Liver (tissue), 8 donors: ENCODE measurements at regions not wholly inside any gene's neighbourhood (a gene's known extent, or its start where the extent isn't known, plus 50 kb on each side); places are given as distances from the start of the nearest gene placed in this dataset.

Experiments
- DNase-seq: peaks from one replicate; pipeline ENCODE4 v3.0.0-alpha.2; 2017; ENCODE audit warnings: low spot score
- H3K27ac ChIP-seq, 2 donors: one replicate each; pipeline ENCODE4 v1.7.0; 2013; ENCODE audit warnings: inconsistent platforms in 2 of 2, low read length in 2 of 2, control low read depth in 1 of 2, low read depth in 1 of 2, mild to moderate bottlenecking in 1 of 2
- H3K27me3 ChIP-seq, 4 donors: one replicate each; pipeline versions ENCODE4 v1.6.1 to v1.7.0; 2013; ENCODE audit warnings: low read length in 3 of 4, inconsistent platforms in 1 of 4, mild to moderate bottlenecking in 1 of 4, moderate library complexity in 1 of 4; ENCODE audit not compliant: control insufficient read depth in 4 of 4, insufficient read depth in 4 of 4
- H3K36me3 ChIP-seq, 4 donors: one replicate each; pipeline versions ENCODE4 v1.6.1 to v1.7.0; 2013; ENCODE audit warnings: low read length in 3 of 4, mild to moderate bottlenecking in 3 of 4, low read depth in 1 of 4, moderate library complexity in 1 of 4; ENCODE audit not compliant: control insufficient read depth in 4 of 4, insufficient read depth in 3 of 4
- H3K4me1 ChIP-seq, 4 donors: one replicate each; pipeline versions ENCODE4 v1.6.1 to v1.7.0; 2013; ENCODE audit warnings: low read length in 3 of 4, mild to moderate bottlenecking in 3 of 4, moderate library complexity in 1 of 4; ENCODE audit not compliant: control insufficient read depth in 4 of 4, insufficient read depth in 4 of 4
- H3K4me3 ChIP-seq, 3 donors: one replicate each; pipeline versions ENCODE4 v1.6.1 to v1.7.0; 2013; ENCODE audit warnings: low read length in 3 of 3, control low read depth in 1 of 3, low read depth in 1 of 3, mild to moderate bottlenecking in 1 of 3
- H3K9ac ChIP-seq, 2 donors: one replicate each; pipeline ENCODE4 v1.7.0; 2013; ENCODE audit warnings: low read length in 2 of 2, mild to moderate bottlenecking in 2 of 2, moderate library complexity in 2 of 2, control low read depth in 1 of 2, low read depth in 1 of 2
- H3K9me3 ChIP-seq, 4 donors: one replicate each; pipeline versions ENCODE4 v1.6.1 to v1.7.0; 2013; ENCODE audit warnings: low read length in 3 of 4; ENCODE audit not compliant: control insufficient read depth in 4 of 4
- EGR1 ChIP-seq, 2 donors: IDR thresholded peaks; 2 replicates each; pipeline ENCODE4 v1.6.1; 2016 to 2018; ENCODE audit warnings: antibody characterized with exemption in 2 of 2, low read depth in 2 of 2
- FOXA1 ChIP-seq: IDR thresholded peaks from 2 replicates; pipeline ENCODE4 v1.6.1; 2016; ENCODE audit warnings: antibody characterized with exemption
- FOXA2 ChIP-seq: IDR thresholded peaks from 2 replicates; pipeline ENCODE4 v1.6.1; 2016; ENCODE audit warnings: antibody characterized with exemption
- GABPA ChIP-seq, 2 donors: IDR thresholded peaks in 1 of 2; conservative IDR thresholded peaks in 1 of 2; 2 replicates each; pipeline ENCODE4 v1.6.1; 2016; ENCODE audit warnings: antibody characterized with exemption in 2 of 2, mild to moderate bottlenecking in 1 of 2, moderate library complexity in 1 of 2
- HNF4A ChIP-seq, 2 donors: conservative IDR thresholded peaks; 2 replicates each; pipeline ENCODE4 v1.6.1; 2016; ENCODE audit warnings: antibody characterized with exemption in 2 of 2, mild to moderate bottlenecking in 2 of 2
- HNF4G ChIP-seq: IDR thresholded peaks from 2 replicates; pipeline ENCODE4 v1.6.1; 2016; ENCODE audit warnings: antibody characterized with exemption
- JUND ChIP-seq, 2 donors: IDR thresholded peaks; 2 replicates each; pipeline ENCODE4 v1.6.1; 2016; ENCODE audit warnings: antibody characterized with exemption in 2 of 2
- NR2F2 ChIP-seq: IDR thresholded peaks from 2 replicates; pipeline ENCODE4 v1.6.1; 2016; ENCODE audit warnings: antibody characterized with exemption
- RAD21 ChIP-seq, 2 donors: IDR thresholded peaks; 2 replicates each; pipeline ENCODE4 v1.6.1; 2016; ENCODE audit warnings: antibody characterized with exemption in 2 of 2, mild to moderate bottlenecking in 2 of 2
- RXRA ChIP-seq, 2 donors: IDR thresholded peaks; 2 replicates each; pipeline ENCODE4 v1.6.1; 2017 to 2018; ENCODE audit warnings: antibody characterized with exemption in 2 of 2, mild to moderate bottlenecking in 1 of 2
- SP1 ChIP-seq: IDR thresholded peaks from 2 replicates; pipeline ENCODE4 v1.6.1; 2018; ENCODE audit warnings: antibody characterized with exemption, mild to moderate bottlenecking
- TAF1 ChIP-seq: conservative IDR thresholded peaks from 2 replicates; pipeline ENCODE4 v1.6.1; 2016; ENCODE audit warnings: antibody characterized with exemption, mild to moderate bottlenecking
- YY1 ChIP-seq: IDR thresholded peaks from 2 replicates; pipeline ENCODE4 v1.6.1; 2016; ENCODE audit warnings: antibody characterized with exemption, mild to moderate bottlenecking
- WGBS: extraction: QIAGEN DNeasy Blood & Tissue Kit; methylation state at CpG from one replicate; pipeline ENCODE4 v1.1.7; 2013; 5-methylcytosine and 5-hydroxymethylcytosine counted together
- TF ChIP-seq, protein P1 (sequence below): fragments of 150-350 bp; IDR thresholded peaks from 2 replicates; pipeline ENCODE4 v1.5.1; 2017; ENCODE audit warnings: improper control_type of control experiment, low read depth, low read length; ENCODE audit not compliant: missing input control
- TF ChIP-seq, protein P2 (sequence below): IDR thresholded peaks from 2 replicates; pipeline ENCODE4 v1.6.1; 2016; ENCODE audit warnings: antibody characterized with exemption
- TF ChIP-seq, protein P3 (sequence below): IDR thresholded peaks from 2 replicates; pipeline ENCODE4 v1.6.1; 2016; ENCODE audit warnings: antibody characterized with exemption, mild to moderate bottlenecking
- TF ChIP-seq, protein P4 (sequence below): IDR thresholded peaks from 2 replicates; pipeline ENCODE4 v1.6.1; 2016; ENCODE audit warnings: antibody characterized with exemption
- TF ChIP-seq, protein P5 (sequence below): IDR thresholded peaks from 2 replicates; pipeline ENCODE4 v1.6.1; 2016; ENCODE audit warnings: antibody characterized with exemption
- donor health status: healthy.
- donor health status: healthy.
- donor health status: healthy.
- donor health status: healthy.
- donor health status: healthy.

DNA sequence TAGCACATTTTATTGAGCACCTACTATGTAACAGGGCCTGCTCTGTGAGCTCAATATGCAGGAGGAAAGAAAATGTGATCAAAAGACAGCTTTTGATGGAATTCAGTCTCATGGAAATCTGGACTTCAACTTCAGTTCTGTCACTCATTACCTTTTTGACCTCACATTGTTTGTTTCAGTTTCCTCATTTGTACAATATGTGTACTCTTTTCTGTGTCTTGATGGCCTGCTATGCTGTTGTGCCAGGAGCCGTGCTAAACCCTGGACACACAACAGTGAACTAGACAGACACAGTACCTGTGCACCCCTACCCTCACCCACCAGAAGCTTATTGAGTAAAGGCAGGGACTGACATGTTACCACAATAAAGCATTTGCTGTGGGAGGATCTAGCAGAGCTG, 162.9 kb upstream of the FGGY start:
- Histone ChIP-seq H3K4me3 (no peak overlapping the region), H3K27ac (no peak overlapping the region), H3K36me3 (no peaks in the 10 kb centered on the region), H3K27me3 (no peaks in the 10 kb centered on the region), H3K4me1 (peaks cover 2 to 22% (median 7%) of the 10 kb centered on the region in 4 donors), H3K9me3 (no peaks in the 10 kb centered on the region), H3K9ac (no peak overlapping the region)
- TF ChIP-seq HNF4G: peak; percentile 17
- TF ChIP-seq, protein P1, sequence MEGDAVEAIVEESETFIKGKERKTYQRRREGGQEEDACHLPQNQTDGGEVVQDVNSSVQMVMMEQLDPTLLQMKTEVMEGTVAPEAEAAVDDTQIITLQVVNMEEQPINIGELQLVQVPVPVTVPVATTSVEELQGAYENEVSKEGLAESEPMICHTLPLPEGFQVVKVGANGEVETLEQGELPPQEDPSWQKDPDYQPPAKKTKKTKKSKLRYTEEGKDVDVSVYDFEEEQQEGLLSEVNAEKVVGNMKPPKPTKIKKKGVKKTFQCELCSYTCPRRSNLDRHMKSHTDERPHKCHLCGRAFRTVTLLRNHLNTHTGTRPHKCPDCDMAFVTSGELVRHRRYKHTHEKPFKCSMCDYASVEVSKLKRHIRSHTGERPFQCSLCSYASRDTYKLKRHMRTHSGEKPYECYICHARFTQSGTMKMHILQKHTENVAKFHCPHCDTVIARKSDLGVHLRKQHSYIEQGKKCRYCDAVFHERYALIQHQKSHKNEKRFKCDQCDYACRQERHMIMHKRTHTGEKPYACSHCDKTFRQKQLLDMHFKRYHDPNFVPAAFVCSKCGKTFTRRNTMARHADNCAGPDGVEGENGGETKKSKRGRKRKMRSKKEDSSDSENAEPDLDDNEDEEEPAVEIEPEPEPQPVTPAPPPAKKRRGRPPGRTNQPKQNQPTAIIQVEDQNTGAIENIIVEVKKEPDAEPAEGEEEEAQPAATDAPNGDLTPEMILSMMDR: no peak
- TF ChIP-seq, protein P2, sequence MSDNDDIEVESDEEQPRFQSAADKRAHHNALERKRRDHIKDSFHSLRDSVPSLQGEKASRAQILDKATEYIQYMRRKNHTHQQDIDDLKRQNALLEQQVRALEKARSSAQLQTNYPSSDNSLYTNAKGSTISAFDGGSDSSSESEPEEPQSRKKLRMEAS: no peak
- no peak for TF ChIP-seq GABPA (IDR thresholded peaks at IDR 0.05 in 1 of 2, conservative IDR thresholded peaks at IDR 0.05 in 1 of 2)
- TF ChIP-seq FOXA1: no peak
- TF ChIP-seq YY1: no peak
- no peak for TF ChIP-seq JUND (IDR thresholded peaks at IDR 0.05)
- no peak for TF ChIP-seq NR2F2
- peak; percentile 35 to 48 for TF ChIP-seq RXRA (IDR thresholded peaks at IDR 0.05)
- TF ChIP-seq EGR1 (IDR thresholded peaks at IDR 0.05; ENCODE audit: low read depth in 2 of 2): no peak
- no peak for TF ChIP-seq TAF1
- TF ChIP-seq SP1: peak; percentile 41
- TF ChIP-seq RAD21 (IDR thresholded peaks at IDR 0.05): peak; percentile 7 to 47
- TF ChIP-seq, protein P3, sequence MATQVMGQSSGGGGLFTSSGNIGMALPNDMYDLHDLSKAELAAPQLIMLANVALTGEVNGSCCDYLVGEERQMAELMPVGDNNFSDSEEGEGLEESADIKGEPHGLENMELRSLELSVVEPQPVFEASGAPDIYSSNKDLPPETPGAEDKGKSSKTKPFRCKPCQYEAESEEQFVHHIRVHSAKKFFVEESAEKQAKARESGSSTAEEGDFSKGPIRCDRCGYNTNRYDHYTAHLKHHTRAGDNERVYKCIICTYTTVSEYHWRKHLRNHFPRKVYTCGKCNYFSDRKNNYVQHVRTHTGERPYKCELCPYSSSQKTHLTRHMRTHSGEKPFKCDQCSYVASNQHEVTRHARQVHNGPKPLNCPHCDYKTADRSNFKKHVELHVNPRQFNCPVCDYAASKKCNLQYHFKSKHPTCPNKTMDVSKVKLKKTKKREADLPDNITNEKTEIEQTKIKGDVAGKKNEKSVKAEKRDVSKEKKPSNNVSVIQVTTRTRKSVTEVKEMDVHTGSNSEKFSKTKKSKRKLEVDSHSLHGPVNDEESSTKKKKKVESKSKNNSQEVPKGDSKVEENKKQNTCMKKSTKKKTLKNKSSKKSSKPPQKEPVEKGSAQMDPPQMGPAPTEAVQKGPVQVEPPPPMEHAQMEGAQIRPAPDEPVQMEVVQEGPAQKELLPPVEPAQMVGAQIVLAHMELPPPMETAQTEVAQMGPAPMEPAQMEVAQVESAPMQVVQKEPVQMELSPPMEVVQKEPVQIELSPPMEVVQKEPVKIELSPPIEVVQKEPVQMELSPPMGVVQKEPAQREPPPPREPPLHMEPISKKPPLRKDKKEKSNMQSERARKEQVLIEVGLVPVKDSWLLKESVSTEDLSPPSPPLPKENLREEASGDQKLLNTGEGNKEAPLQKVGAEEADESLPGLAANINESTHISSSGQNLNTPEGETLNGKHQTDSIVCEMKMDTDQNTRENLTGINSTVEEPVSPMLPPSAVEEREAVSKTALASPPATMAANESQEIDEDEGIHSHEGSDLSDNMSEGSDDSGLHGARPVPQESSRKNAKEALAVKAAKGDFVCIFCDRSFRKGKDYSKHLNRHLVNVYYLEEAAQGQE: no peak
- TF ChIP-seq, protein P4, sequence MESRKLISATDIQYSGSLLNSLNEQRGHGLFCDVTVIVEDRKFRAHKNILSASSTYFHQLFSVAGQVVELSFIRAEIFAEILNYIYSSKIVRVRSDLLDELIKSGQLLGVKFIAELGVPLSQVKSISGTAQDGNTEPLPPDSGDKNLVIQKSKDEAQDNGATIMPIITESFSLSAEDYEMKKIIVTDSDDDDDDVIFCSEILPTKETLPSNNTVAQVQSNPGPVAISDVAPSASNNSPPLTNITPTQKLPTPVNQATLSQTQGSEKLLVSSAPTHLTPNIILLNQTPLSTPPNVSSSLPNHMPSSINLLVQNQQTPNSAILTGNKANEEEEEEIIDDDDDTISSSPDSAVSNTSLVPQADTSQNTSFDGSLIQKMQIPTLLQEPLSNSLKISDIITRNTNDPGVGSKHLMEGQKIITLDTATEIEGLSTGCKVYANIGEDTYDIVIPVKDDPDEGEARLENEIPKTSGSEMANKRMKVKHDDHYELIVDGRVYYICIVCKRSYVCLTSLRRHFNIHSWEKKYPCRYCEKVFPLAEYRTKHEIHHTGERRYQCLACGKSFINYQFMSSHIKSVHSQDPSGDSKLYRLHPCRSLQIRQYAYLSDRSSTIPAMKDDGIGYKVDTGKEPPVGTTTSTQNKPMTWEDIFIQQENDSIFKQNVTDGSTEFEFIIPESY: no peak
- TF ChIP-seq FOXA2: no peak
- peak; percentile 41 to 68 for TF ChIP-seq HNF4A (conservative IDR thresholded peaks at IDR 0.05)
- TF ChIP-seq, protein P5, sequence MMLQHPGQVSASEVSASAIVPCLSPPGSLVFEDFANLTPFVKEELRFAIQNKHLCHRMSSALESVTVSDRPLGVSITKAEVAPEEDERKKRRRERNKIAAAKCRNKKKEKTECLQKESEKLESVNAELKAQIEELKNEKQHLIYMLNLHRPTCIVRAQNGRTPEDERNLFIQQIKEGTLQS: no peak
- DNase-seq: no peak
- WGBS: 30% methylated on average over 1 of the region's 1 CpG
